ENCODE measurements at regions not wholly inside any gene's neighbourhood (a gene's known extent, or its start where the extent isn't known, plus 50 kb on each side); places are given as distances from the start of the nearest gene placed in this dataset.

- TF ChIP-seq EP300 (conservative IDR thresholded peaks at IDR 0.05; ENCODE audit: poor library complexity, severe bottlenecking) (no peak), POLR2AphosphoS5 (IDR thresholded peaks at IDR 0.05) (peak; percentile 2)
- peaks cover 4% of the 10 kb centered on the region for H3K9me3 ChIP-seq (ENCODE audit: low read length)
- no peak overlapping the region for H2AFZ ChIP-seq (ENCODE audit: low read depth, low read length)
- H3K4me3 ChIP-seq (ENCODE audit: low read length): no peak overlapping the region
- no peaks in the 10 kb centered on the region for H3K79me2 ChIP-seq (replicated peaks; ENCODE audit: insufficient read depth, low read length)
- peak overlapping the region; percentile 55 for H3K27ac ChIP-seq (ENCODE audit: low read length)
- H3K36me3 ChIP-seq (ENCODE audit: insufficient read depth, low read length): no peaks in the 10 kb centered on the region
- H4K20me1 ChIP-seq (ENCODE audit: insufficient read depth): no peaks in the 10 kb centered on the region
- H3K9ac ChIP-seq (ENCODE audit: low read length): peak overlapping the region; percentile 6
- H3K4me2 ChIP-seq (ENCODE audit: low read length): no peak overlapping the region
- H3K27me3 ChIP-seq (ENCODE audit: insufficient read depth, low read depth, low read length): no peaks in the 10 kb centered on the region
- no peaks in the 10 kb centered on the region for H3K9me2 ChIP-seq (ENCODE audit: insufficient read depth, low read length)
- H3F3A ChIP-seq (ENCODE audit: insufficient read depth, low read length, poor library complexity, severe bottlenecking): no peaks in the 10 kb centered on the region
Observed at GRCh38 chr2:59790186-59791003, 763.1 kb downstream of the BCL11A start.

- Histone ChIP-seq H3K9me2 (ENCODE audit: insufficient read depth, low read length) (no peaks in the 10 kb centered on the region), H3K79me2 (replicated peaks; ENCODE audit: insufficient read depth, low read length) (no peaks in the 10 kb centered on the region), H2AFZ (ENCODE audit: low read depth, low read length) (no peak overlapping the region), H3K27me3 (ENCODE audit: insufficient read depth, low read depth, low read length) (no peaks in the 10 kb centered on the region), H3K4me3 (ENCODE audit: low read length) (no peak overlapping the region), H3F3A (ENCODE audit: insufficient read depth, low read length, poor library complexity, severe bottlenecking) (no peaks in the 10 kb centered on the region), H4K20me1 (ENCODE audit: insufficient read depth) (no peaks in the 10 kb centered on the region), H3K9me3 (ENCODE audit: low read length) (peaks cover 4% of the 10 kb centered on the region), H3K27ac (ENCODE audit: low read length) (peak overlapping the region; percentile 55), H3K36me3 (ENCODE audit: insufficient read depth, low read length) (no peaks in the 10 kb centered on the region), H3K9ac (ENCODE audit: low read length) (no peak overlapping the region), H3K4me2 (ENCODE audit: low read length) (no peak overlapping the region)
- TF ChIP-seq RAD21 (conservative IDR thresholded peaks at IDR 0.05): no peak
Observed at GRCh38 chr2:59789523-59789922, 763.9 kb downstream of the BCL11A start.

GRCh38 chr2:59787095-59787494, 766.4 kb downstream of the BCL11A start:
- H4K20me1 ChIP-seq (ENCODE audit: insufficient read depth): no peaks in the 10 kb centered on the region
- H3K9me3 ChIP-seq (ENCODE audit: low read length): no peaks in the 10 kb centered on the region
- H3K4me2 ChIP-seq (ENCODE audit: low read length): no peak overlapping the region

More at GRCh38 chr2:59787095-59787494, 766.4 kb downstream of the BCL11A start:
- TF ChIP-seq EZH2 (IDR thresholded peaks at IDR 0.05; ENCODE audit: borderline replicate concordance, insufficient read depth, low read length, poor library complexity, severe bottlenecking): no peak
- no peak for TF ChIP-seq EP300 (conservative IDR thresholded peaks at IDR 0.05; ENCODE audit: poor library complexity, severe bottlenecking)
- TF ChIP-seq CTCF (IDR thresholded peaks at IDR 0.05; ENCODE audit: poor library complexity, severe bottlenecking): no peak
- no peak for TF ChIP-seq SMC3 (conservative IDR thresholded peaks at IDR 0.05; ENCODE audit: poor library complexity)
- no peak for TF ChIP-seq TAF1 (IDR thresholded peaks at IDR 0.05; ENCODE audit: low read depth)
- Histone ChIP-seq H2AFZ (ENCODE audit: low read depth, low read length) (no peak overlapping the region), H3K9me2 (ENCODE audit: insufficient read depth, low read length) (no peaks in the 10 kb centered on the region), H3K9ac (ENCODE audit: low read length) (no peak overlapping the region), H3K79me2 (replicated peaks; ENCODE audit: insufficient read depth, low read length) (no peaks in the 10 kb centered on the region), H3K4me3 (ENCODE audit: low read length) (no peak overlapping the region), H3K27me3 (ENCODE audit: insufficient read depth, low read depth, low read length) (no peaks in the 10 kb centered on the region), H3K27ac (ENCODE audit: low read length) (no peak overlapping the region), H3K36me3 (ENCODE audit: insufficient read depth, low read length) (no peaks in the 10 kb centered on the region), H3F3A (ENCODE audit: insufficient read depth, low read length, poor library complexity, severe bottlenecking) (no peaks in the 10 kb centered on the region)
